Kidney (tissue), 13 donors: ENCODE measurements at regions not wholly inside any gene's neighbourhood (a gene's known extent, or its start where the extent isn't known, plus 50 kb on each side); places are given as distances from the start of the nearest gene placed in this dataset.
A peak's percentile ranks its signal among the peaks of the same experiment; 100 is the strongest.

Experiments
- DNase-seq, 5 donors: peaks; one replicate each; pipeline ENCODE4 v3.0.0-alpha.2; 2013 to 2020
- FAIRE-seq: peaks from 2 replicates; lab custom pipeline; 2012; peaks lifted over from hg19 to GRCh38; lab: Jason Lieb, UNC
- H3K27ac ChIP-seq, 2 donors: one replicate each; pipeline ENCODE4 v1.7.0; 2013; ENCODE audit warnings: low read depth in 2 of 2, low read length in 2 of 2, inconsistent platforms in 1 of 2
- H3K27me3 ChIP-seq: one replicate; pipeline ENCODE4 v1.7.1; 2013; ENCODE audit warnings: low read length, inconsistent platforms; ENCODE audit not compliant: control insufficient read depth, insufficient read depth
- H3K36me3 ChIP-seq, 3 donors: one replicate each; pipeline versions ENCODE4 v1.7.0 to v1.7.1; 2013; ENCODE audit warnings: low read length in 3 of 3, control low read depth in 1 of 3, inconsistent platforms in 1 of 3; ENCODE audit not compliant: insufficient read depth in 3 of 3, control insufficient read depth in 2 of 3
- H3K4me1 ChIP-seq, 3 donors: one replicate each; pipeline versions ENCODE4 v1.7.0 to v1.7.1; 2013; ENCODE audit warnings: low read length in 3 of 3, inconsistent platforms in 1 of 3, low read depth in 1 of 3; ENCODE audit not compliant: control insufficient read depth in 2 of 3, insufficient read depth in 2 of 3
- H3K4me3 ChIP-seq, 3 donors: one replicate each; pipeline versions ENCODE4 v1.7.0 to v1.8.1; 2013; ENCODE audit warnings: low read length in 3 of 3, control low read depth in 1 of 3, inconsistent platforms in 1 of 3
- H3K9ac ChIP-seq, 3 donors: one replicate each; pipeline versions ENCODE4 v1.7.0 to v1.7.1; 2013; ENCODE audit warnings: low read length in 3 of 3, control low read depth in 1 of 3, inconsistent platforms in 1 of 3
- H3K9me3 ChIP-seq, 3 donors: one replicate each; pipeline versions ENCODE4 v1.7.0 to v1.7.1; 2013; ENCODE audit warnings: low read length in 3 of 3, control low read depth in 1 of 3, inconsistent platforms in 1 of 3; ENCODE audit not compliant: control insufficient read depth in 2 of 3, insufficient read depth in 1 of 3
- CTCF ChIP-seq: IDR thresholded peaks from 3 replicates; pipeline ENCODE4 v1.5.1; 2012; ENCODE audit warnings: mild to moderate bottlenecking, moderate library complexity, borderline replicate concordance; ENCODE audit not compliant: insufficient read depth; ENCODE audit errors: extremely low read depth
- intact Hi-C: fragments of 100-400 bp; cut with DNase I; formaldehyde crosslinking; loops from one replicate; pipeline ENCODE4 v1.11.1; 2022
- donor health status: control.
- donor health status: control.
- donor health status: control.
- donor health status: control.
- donor health status: control.
- donor health status: DM: yes; HTN: yes; CAD: no.
- donor health status: Normal renal cell carcinoma (clear cell type).

GRCh38 chr7:17709127-17709526 is 231.2 kb downstream of the SNX13 start:
- no peak for FAIRE-seq
- H3K27ac ChIP-seq, result no peak overlapping the region
- TF ChIP-seq CTCF, result no peak
- no peaks in the 10 kb centered on the region for H3K4me1 ChIP-seq
- H3K27me3 ChIP-seq, result no peaks in the 10 kb centered on the region
- H3K36me3 ChIP-seq, result no peaks in the 10 kb centered on the region
- H3K9ac ChIP-seq, result no peak overlapping the region
- DNase-seq, result peak in 1 of 5 donors; percentile 3
- no peak overlapping the region for H3K4me3 ChIP-seq
- intact Hi-C loops, result no loop called here
- no peaks in the 10 kb centered on the region for H3K9me3 ChIP-seq

GRCh38 chr7:17709599-17709998 is 230.7 kb downstream of the SNX13 start:
- H3K9me3 ChIP-seq, result no peaks in the 10 kb centered on the region
- H3K27ac ChIP-seq, result no peak overlapping the region
- intact Hi-C loops, result no loop called here
- H3K36me3 ChIP-seq, result no peaks in the 10 kb centered on the region
- H3K4me1 ChIP-seq, result no peaks in the 10 kb centered on the region
- no peaks in the 10 kb centered on the region for H3K27me3 ChIP-seq
- no peak overlapping the region for H3K9ac ChIP-seq
- H3K4me3 ChIP-seq, result no peak overlapping the region
- DNase-seq (no peak), FAIRE-seq (no peak)
- no peak for TF ChIP-seq CTCF

GRCh38 chr7:17710312-17710711 is 230.0 kb downstream of the SNX13 start:
- no peak for DNase-seq
- H3K27me3 ChIP-seq, result no peaks in the 10 kb centered on the region
- H3K27ac ChIP-seq, result no peak overlapping the region
- H3K9ac ChIP-seq, result no peak overlapping the region
- H3K4me3 ChIP-seq, result no peak overlapping the region
- H3K9me3 ChIP-seq, result no peaks in the 10 kb centered on the region
- intact Hi-C loops, result no loop called here
- no peak for FAIRE-seq
- no peaks in the 10 kb centered on the region for H3K4me1 ChIP-seq
- H3K36me3 ChIP-seq, result no peaks in the 10 kb centered on the region
- no peak for TF ChIP-seq CTCF

- H3K27me3 ChIP-seq, result no peaks in the 10 kb centered on the region
- DNase-seq, result no peak
- no peak overlapping the region for H3K27ac ChIP-seq
- FAIRE-seq, result no peak
- no peak overlapping the region for H3K4me3 ChIP-seq
- H3K9me3 ChIP-seq, result no peaks in the 10 kb centered on the region
- no peaks in the 10 kb centered on the region for H3K36me3 ChIP-seq
- H3K9ac ChIP-seq, result no peak overlapping the region
- intact Hi-C loops, result no loop called here
- no peak for TF ChIP-seq CTCF
- no peaks in the 10 kb centered on the region for H3K4me1 ChIP-seq
These were observed 226.7 kb downstream of the SNX13 start for GRCh38 chr7:17713584-17713983.
